GM12891 (cell line): ENCODE measurements at regions not wholly inside any gene's neighbourhood (a gene's known extent, or its start where the extent isn't known, plus 50 kb on each side); places are given as distances from the start of the nearest gene placed in this dataset.

Experiments
- POLR2A ChIP-seq: IDR thresholded peaks from 2 replicates; pipeline ENCODE4 v1.6.1; 2011; ENCODE audit warnings: low read depth, low read length, control low read depth
- POLR2AphosphoS5 ChIP-seq: IDR thresholded peaks from 2 replicates; pipeline ENCODE4 v1.6.1; 2011; ENCODE audit warnings: low read depth, low read length, control low read depth

DNA sequence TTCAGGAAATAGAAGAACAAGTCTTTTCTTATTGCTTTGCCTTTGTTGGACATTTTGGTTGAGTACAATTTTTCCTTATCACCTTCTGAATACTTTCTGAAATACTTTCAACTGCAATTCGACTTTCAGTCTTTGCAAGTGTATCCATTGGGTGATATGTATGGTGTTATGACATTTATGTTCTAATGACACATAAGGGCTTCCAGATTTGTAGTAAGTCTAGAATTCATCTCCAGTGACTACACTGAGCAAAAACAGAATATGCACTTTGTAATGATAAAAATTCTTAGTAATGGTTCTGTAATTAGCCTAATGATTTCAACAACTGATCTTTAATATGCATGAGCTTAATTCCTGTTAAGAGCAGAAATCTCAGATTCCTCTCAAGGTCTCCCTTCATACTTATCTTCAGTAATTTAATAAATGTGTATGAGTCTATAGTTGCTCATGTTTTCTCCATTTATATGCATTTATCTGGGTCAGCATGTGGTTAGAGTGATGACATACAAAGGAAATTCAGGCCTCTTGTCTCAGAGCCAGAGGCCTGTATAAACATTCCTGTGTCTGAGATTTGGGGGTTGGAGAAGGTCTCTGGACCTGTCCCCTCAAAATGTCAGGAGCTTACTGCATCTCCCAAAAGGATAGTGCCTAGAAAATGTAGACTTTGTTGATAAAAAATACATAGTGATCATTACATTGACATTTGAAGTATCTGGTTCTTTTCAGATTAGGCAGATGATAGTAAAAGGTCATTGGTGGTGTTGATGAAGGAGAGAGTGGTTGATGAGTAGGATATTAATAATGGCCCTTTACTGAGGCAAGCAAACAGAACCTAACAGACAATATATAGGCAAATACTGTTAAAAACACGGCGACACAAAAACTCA lies 114.9 kb downstream of the QPCT start:
- TF ChIP-seq POLR2A (no peak), POLR2AphosphoS5 (no peak)
